Forelimb muscle (tissue), 1 donor: ENCODE measurements at regions not wholly inside any gene's neighbourhood (a gene's known extent, or its start where the extent isn't known, plus 50 kb on each side); places are given as distances from the start of the nearest gene placed in this dataset.

Experiments used
- DNase-seq: peaks from one replicate; pipeline ENCODE4 v3.0.0-alpha.2; 2013; ENCODE audit warnings: low read depth

GRCh38 chr7:36006636-36007229 is 146.3 kb upstream of the EEPD1 start:
- DNase-seq, result no peak

GRCh38 chr7:36010656-36011587 is 142.1 kb upstream of the EEPD1 start:
- no peak for DNase-seq

GRCh38 chr7:36011588-36011965 is 141.5 kb upstream of the EEPD1 start:
- DNase-seq, result no peak

- no peak for DNase-seq
Measured at GRCh38 chr7:36013246-36014014, 139.6 kb upstream of the EEPD1 start.

- no peak for DNase-seq
Measured at GRCh38 chr7:36014961-36015360, 138.1 kb upstream of the EEPD1 start.

GRCh38 chr7:36015733-36016132 is 137.3 kb upstream of the EEPD1 start:
- no peak for DNase-seq

- DNase-seq, result no peak
Measured at GRCh38 chr7:36016648-36017047, 136.4 kb upstream of the EEPD1 start.

GRCh38 chr7:36017111-36017510 is 135.9 kb upstream of the EEPD1 start:
- no peak for DNase-seq

- DNase-seq, result no peak
Measured at GRCh38 chr7:36018816-36019484, 134.1 kb upstream of the EEPD1 start.

- no peak for DNase-seq
Measured at GRCh38 chr7:36019538-36019937, 133.5 kb upstream of the EEPD1 start.

GRCh38 chr7:36019980-36020379 is 133.1 kb upstream of the EEPD1 start:
- DNase-seq, result no peak

- DNase-seq, result no peak
Measured at GRCh38 chr7:36021367-36021766, 131.7 kb upstream of the EEPD1 start.

- no peak for DNase-seq
Measured at GRCh38 chr7:36021917-36022550, 131.0 kb upstream of the EEPD1 start.

- no peak for DNase-seq
Measured at GRCh38 chr7:36023033-36023560, 130.0 kb upstream of the EEPD1 start.

- DNase-seq, result no peak
Measured at GRCh38 chr7:36025190-36025589, 127.9 kb upstream of the EEPD1 start.

- DNase-seq, result no peak
Measured at GRCh38 chr7:36029311-36029710, 123.7 kb upstream of the EEPD1 start.

- DNase-seq, result no peak
Measured at GRCh38 chr7:36029853-36030515, 123.1 kb upstream of the EEPD1 start.

GRCh38 chr7:36032361-36032818 is 120.7 kb upstream of the EEPD1 start:
- no peak for DNase-seq

- DNase-seq, result no peak
Measured at GRCh38 chr7:36034020-36034419, 119.0 kb upstream of the EEPD1 start.

- no peak for DNase-seq
Measured at GRCh38 chr7:36035186-36035585, 117.9 kb upstream of the EEPD1 start.

GRCh38 chr7:36036590-36036989 is 116.5 kb upstream of the EEPD1 start:
- DNase-seq, result no peak
